Kidney epithelial cell (primary cell): ENCODE measurements at regions not wholly inside any gene's neighbourhood (a gene's known extent, or its start where the extent isn't known, plus 50 kb on each side); places are given as distances from the start of the nearest gene placed in this dataset.

Experiments
- DNase-seq: peaks from one replicate; pipeline ENCODE4 v3.0.0-alpha.2; 2010; ENCODE audit warnings: low read depth
- H3K27me3 ChIP-seq: 2 replicates; pipeline ENCODE4 v1.6.0; 2011; ENCODE audit warnings: low read length; ENCODE audit not compliant: control insufficient read depth, insufficient read depth
- H3K36me3 ChIP-seq: 2 replicates; pipeline ENCODE4 v1.5.1; 2011; ENCODE audit warnings: low read length; ENCODE audit not compliant: control insufficient read depth, insufficient read depth
- H3K4me3 ChIP-seq: 2 replicates; pipeline ENCODE4 v1.5.1; 2011; ENCODE audit warnings: low read depth, mild to moderate bottlenecking, control low read depth, low read length
- CTCF ChIP-seq: IDR thresholded peaks from 2 replicates; pipeline ENCODE4 v1.5.1; 2011; ENCODE audit warnings: mild to moderate bottlenecking, moderate library complexity, low read length, control low read depth, inconsistent platforms; ENCODE audit not compliant: insufficient read depth, poor library complexity, severe bottlenecking

DNA sequence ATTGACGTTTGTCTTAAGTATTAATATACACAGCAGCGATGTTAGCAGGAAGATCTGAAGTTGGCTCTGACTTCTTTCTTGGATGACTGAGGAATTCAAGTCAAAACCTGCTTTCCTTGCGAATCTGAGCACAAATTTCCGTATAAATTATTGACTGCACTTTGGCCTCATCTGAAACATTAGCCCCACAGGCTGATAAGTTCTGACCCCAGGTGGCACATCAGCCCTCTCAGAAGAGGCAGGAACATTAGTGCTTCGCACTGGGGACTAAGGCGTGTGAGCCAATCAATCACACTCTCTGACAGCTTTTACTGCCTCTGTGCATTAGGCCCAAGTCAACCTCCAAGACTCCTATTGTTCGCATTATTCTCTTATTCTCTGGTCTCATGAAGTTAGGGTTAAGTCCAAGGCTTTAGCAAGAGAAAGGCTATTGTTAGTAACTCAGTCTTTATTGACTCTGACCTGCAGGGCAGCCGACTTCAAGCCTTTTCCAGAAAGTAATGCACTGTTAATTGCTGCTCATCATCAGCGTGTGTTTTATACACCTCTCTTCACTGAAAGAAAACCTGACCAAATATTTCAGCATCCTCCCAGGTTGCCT is 84.2 kb downstream of the ZNF608 start:
- no peak for DNase-seq
- H3K36me3 ChIP-seq = no peaks in the 10 kb centered on the region
- no peak overlapping the region for H3K4me3 ChIP-seq
- H3K27me3 ChIP-seq = no peaks in the 10 kb centered on the region
- no peak for TF ChIP-seq CTCF

- Histone ChIP-seq H3K36me3 (no peaks in the 10 kb centered on the region), H3K27me3 (no peaks in the 10 kb centered on the region), H3K4me3 (no peak overlapping the region)
- no peak for TF ChIP-seq CTCF
- DNase-seq = peak; percentile 100
Measured at GRCh38 chr5:124661317-124662141, 84.9 kb downstream of the ZNF608 start.

DNA sequence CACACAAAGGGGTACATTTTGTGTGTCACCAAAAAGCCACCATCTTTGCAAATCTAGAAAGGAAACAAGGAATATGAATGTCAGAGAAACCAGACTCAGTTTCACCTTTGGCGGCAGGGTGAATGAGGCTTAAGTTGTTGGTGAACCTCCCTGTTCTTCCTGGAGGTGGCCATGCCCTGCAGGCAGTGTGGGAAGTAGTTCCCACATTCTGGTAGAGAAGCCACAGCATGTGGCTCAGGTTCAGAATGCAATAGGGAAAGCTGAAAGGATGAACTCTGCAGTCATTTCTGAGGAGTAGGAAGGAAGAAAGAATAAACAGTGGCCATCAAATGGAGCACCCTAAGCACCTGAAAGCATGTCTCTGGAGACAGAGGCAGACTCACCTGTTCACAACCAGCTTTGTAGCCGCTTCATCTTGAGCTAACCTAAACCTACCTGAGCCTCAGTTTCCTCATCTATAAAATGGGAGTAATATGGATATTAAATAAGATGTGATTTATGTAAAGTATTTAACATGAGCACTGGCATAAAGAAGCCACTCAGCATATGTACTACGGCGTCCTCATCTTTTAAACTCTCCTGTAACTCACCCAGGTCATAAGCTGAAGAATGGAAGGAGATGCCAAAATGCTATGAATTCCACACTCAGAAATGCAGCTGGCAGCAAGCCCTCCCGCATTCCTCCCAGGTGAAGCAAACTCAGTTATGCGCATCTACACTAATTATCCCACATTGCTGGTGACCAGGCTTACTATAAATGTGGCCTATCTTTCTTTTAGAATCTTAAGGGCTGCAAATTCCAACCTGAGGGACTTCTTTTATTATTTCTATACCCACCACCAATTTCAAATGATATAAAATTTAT is 86.0 kb downstream of the ZNF608 start:
- no peaks in the 10 kb centered on the region for H3K27me3 ChIP-seq
- H3K36me3 ChIP-seq = no peaks in the 10 kb centered on the region
- no peak for TF ChIP-seq CTCF
- DNase-seq = peak; percentile 81
- no peak overlapping the region for H3K4me3 ChIP-seq

DNA sequence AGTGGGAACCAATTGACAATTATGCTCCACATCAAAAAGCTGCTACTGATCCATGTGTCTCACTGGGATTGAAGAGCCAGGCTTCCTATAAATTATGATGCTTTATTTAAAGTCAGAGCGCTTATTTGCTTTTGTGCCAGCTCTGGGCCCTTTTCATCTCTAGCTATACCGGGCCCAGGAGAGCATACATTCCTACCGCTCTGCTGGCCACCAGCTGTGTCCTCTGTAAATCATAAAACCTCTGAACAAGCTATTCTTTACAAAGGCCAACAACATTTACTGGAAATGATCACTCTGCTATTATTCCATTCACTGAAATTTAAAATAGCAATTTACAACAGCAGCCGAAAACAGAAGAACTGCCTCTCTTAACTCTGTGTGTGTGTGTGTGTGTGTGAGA is 86.6 kb downstream of the ZNF608 start:
- H3K4me3 ChIP-seq = no peak overlapping the region
- DNase-seq = no peak
- H3K27me3 ChIP-seq = no peaks in the 10 kb centered on the region
- no peak for TF ChIP-seq CTCF
- H3K36me3 ChIP-seq = no peaks in the 10 kb centered on the region

- DNase-seq = no peak
- no peaks in the 10 kb centered on the region for H3K27me3 ChIP-seq
- no peak for TF ChIP-seq CTCF
- no peak overlapping the region for H3K4me3 ChIP-seq
- H3K36me3 ChIP-seq = no peaks in the 10 kb centered on the region
Measured at GRCh38 chr5:124658867-124659557, 87.4 kb downstream of the ZNF608 start.
